H9 (cell line): ENCODE measurements at regions not wholly inside any gene's neighbourhood (a gene's known extent, or its start where the extent isn't known, plus 50 kb on each side); places are given as distances from the start of the nearest gene placed in this dataset.

Experiments used
- DNase-seq: peaks from one replicate; pipeline ENCODE4 v3.0.0-alpha.2; 2017
- H2AFZ ChIP-seq: one replicate; pipeline ENCODE4 v1.6.1; 2013; ENCODE audit warnings: mild to moderate bottlenecking, low read length, control low read depth, moderate library complexity
- H2AK5ac ChIP-seq: 2 replicates; pipeline ENCODE4 v1.6.1; 2013; ENCODE audit warnings: low read length, control low read depth, mixed read lengths; ENCODE audit not compliant: insufficient read length
- H2BK120ac ChIP-seq: one replicate; pipeline ENCODE4 v1.6.1; 2013; ENCODE audit warnings: low read depth, mild to moderate bottlenecking, low read length, control low read depth, inconsistent platforms; ENCODE audit not compliant: poor library complexity, severe bottlenecking
- H2BK12ac ChIP-seq: 2 replicates; pipeline ENCODE4 v1.6.1; 2013; ENCODE audit warnings: low read length, control low read depth, mixed read lengths, low read depth; ENCODE audit not compliant: insufficient read length
- H2BK15ac ChIP-seq: 2 replicates; pipeline ENCODE4 v1.6.1; 2013; ENCODE audit warnings: low read depth, low read length, control low read depth
- H2BK20ac ChIP-seq: one replicate; pipeline ENCODE4 v1.6.1; 2013; ENCODE audit warnings: low read depth, mild to moderate bottlenecking, low read length, control low read depth, inconsistent platforms; ENCODE audit not compliant: poor library complexity, severe bottlenecking
- H2BK5ac ChIP-seq: 2 replicates; pipeline ENCODE4 v1.6.1; 2013; ENCODE audit warnings: low read length, control low read depth, mixed read lengths; ENCODE audit not compliant: insufficient read length
- H3K14ac ChIP-seq: 2 replicates; pipeline ENCODE4 v1.6.1; 2013; ENCODE audit warnings: low read length, control low read depth; ENCODE audit not compliant: insufficient read depth
- H3K18ac ChIP-seq: 2 replicates; pipeline ENCODE4 v1.6.1; 2013; ENCODE audit warnings: low read depth, mild to moderate bottlenecking, mixed read lengths, low read length, control low read depth; ENCODE audit not compliant: insufficient read length
- H3K23ac ChIP-seq: 2 replicates; pipeline ENCODE4 v1.6.1; 2013; ENCODE audit warnings: low read length, control low read depth, mixed read lengths, low read depth; ENCODE audit not compliant: insufficient read length
- H3K23me2 ChIP-seq: 2 replicates; pipeline ENCODE4 v1.6.1; 2013; ENCODE audit warnings: low read depth, mild to moderate bottlenecking, mixed read lengths, low read length, control low read depth; ENCODE audit not compliant: insufficient read length, poor library complexity, severe bottlenecking
- H3K27ac ChIP-seq: 2 replicates; pipeline ENCODE4 v1.5.1; 2013; ENCODE audit warnings: low read length, control low read depth, mixed read lengths, low read depth; ENCODE audit not compliant: insufficient read length
- H3K27me3 ChIP-seq: 2 replicates; pipeline ENCODE4 v1.6.1; 2013; ENCODE audit warnings: low read length, control low read depth, inconsistent platforms; ENCODE audit not compliant: insufficient read depth
- H3K4ac ChIP-seq: 2 replicates; pipeline ENCODE4 v1.6.1; 2013; ENCODE audit warnings: low read depth, mild to moderate bottlenecking, control low read depth, inconsistent platforms, low read length, moderate library complexity
- H3K4me1 ChIP-seq: 2 replicates; pipeline ENCODE4 v1.6.1; 2013; ENCODE audit warnings: low read length, control low read depth, inconsistent platforms; ENCODE audit not compliant: insufficient read depth
- H3K4me2 ChIP-seq: 2 replicates; pipeline ENCODE4 v1.6.1; 2013; ENCODE audit warnings: low read length, control low read depth, mixed read lengths; ENCODE audit not compliant: insufficient read length, insufficient read depth
- H3K56ac ChIP-seq: 2 replicates; pipeline ENCODE4 v1.6.1; 2013; ENCODE audit warnings: low read depth, mild to moderate bottlenecking, mixed read lengths, low read length, control low read depth; ENCODE audit not compliant: insufficient read length
- H3K79me1 ChIP-seq: 2 replicates; pipeline ENCODE4 v1.6.1; 2013; ENCODE audit warnings: low read depth, mild to moderate bottlenecking, moderate library complexity, low read length, control low read depth, inconsistent platforms; ENCODE audit not compliant: insufficient read depth, poor library complexity, severe bottlenecking
- H3K79me2 ChIP-seq: 2 replicates; pipeline ENCODE4 v1.6.1; 2013; ENCODE audit warnings: low read length, control low read depth, inconsistent platforms; ENCODE audit not compliant: insufficient read depth
- H3K9ac ChIP-seq: 2 replicates; pipeline ENCODE4 v1.6.1; 2013; ENCODE audit warnings: low read length, control low read depth, mixed read lengths; ENCODE audit not compliant: insufficient read length; ENCODE audit errors: extremely low read depth
- H3K9me3 ChIP-seq: one replicate; pipeline ENCODE4 v1.6.1; 2013; ENCODE audit warnings: low read depth, low read length, inconsistent platforms; ENCODE audit not compliant: control insufficient read depth
- H3T11ph ChIP-seq: one replicate; pipeline ENCODE4 v1.6.1; 2013; ENCODE audit warnings: mild to moderate bottlenecking, low read length, control low read depth, inconsistent platforms
- H4K20me1 ChIP-seq: one replicate; pipeline ENCODE4 v1.6.1; 2013; ENCODE audit not compliant: control insufficient read depth, insufficient read length, insufficient read depth
- H4K5ac ChIP-seq: 2 replicates; pipeline ENCODE4 v1.6.1; 2013; ENCODE audit warnings: low read depth, mild to moderate bottlenecking, mixed read lengths, low read length, control low read depth; ENCODE audit not compliant: insufficient read length
- H4K8ac ChIP-seq: replicated peaks from 2 replicates; pipeline ENCODE4 v1.6.1; 2013; ENCODE audit warnings: low read length, control low read depth, mixed read lengths, low read depth; ENCODE audit not compliant: insufficient read length
- H4K91ac ChIP-seq: 2 replicates; pipeline ENCODE4 v1.6.1; 2013; ENCODE audit warnings: low read depth, mild to moderate bottlenecking, moderate library complexity, mixed read lengths, low read length, control low read depth; ENCODE audit not compliant: insufficient read length
- H3K27ac Mint-ChIP-seq, 3 experiments: 2 replicates in 2 of 3; 3 replicates in 1 of 3; pipeline ENCODE4 v1.8.0; 2020 to 2021; ENCODE audit warnings: mixed read lengths in 3 of 3, mild to moderate bottlenecking in 1 of 3, moderate library complexity in 1 of 3
- H3K27me3 Mint-ChIP-seq: 2 replicates; pipeline ENCODE4 v1.8.0; 2021; ENCODE audit warnings: low read depth, mild to moderate bottlenecking, moderate library complexity, mixed read lengths
- H3K36me3 Mint-ChIP-seq, 3 experiments: 2 replicates in 2 of 3; 3 replicates in 1 of 3; pipeline ENCODE4 v1.8.0; 2020 to 2021; ENCODE audit warnings: low read depth in 3 of 3, mixed read lengths in 3 of 3; ENCODE audit not compliant: insufficient read depth in 1 of 3
- H3K4me1 Mint-ChIP-seq, 2 experiments: 2 replicates each; pipeline ENCODE4 v1.8.0; 2020; ENCODE audit warnings: mixed read lengths in 2 of 2
- H3K4me3 Mint-ChIP-seq, 2 experiments: 2 replicates in 1 of 2; 3 replicates in 1 of 2; pipeline ENCODE4 v1.8.0; 2020 to 2021; ENCODE audit warnings: mild to moderate bottlenecking in 2 of 2, mixed read lengths in 2 of 2, moderate library complexity in 1 of 2
- H3K9me3 Mint-ChIP-seq, 2 experiments: 2 replicates in 1 of 2; 3 replicates in 1 of 2; pipeline ENCODE4 v1.8.0; 2020; ENCODE audit warnings: mild to moderate bottlenecking in 2 of 2, mixed read lengths in 2 of 2, moderate library complexity in 1 of 2
- CTCF ChIP-seq: fragments of 200-600 bp; sonication (generic); conservative IDR thresholded peaks from 3 replicates; pipeline ENCODE4 v1.8.0; 2021; ENCODE audit warnings: antibody characterized with exemption, mild to moderate bottlenecking
- WGBS: extraction: QIAGEN DNeasy Blood & Tissue Kit; methylation state at CpG from one replicate; pipeline ENCODE4 v1.1.7; 2013; ENCODE audit warnings: missing lambda C conversion rate, low lambda C conversion rate, mixed read lengths; ENCODE audit not compliant: insufficient read length; ENCODE audit errors: extremely low coverage; 5-methylcytosine and 5-hydroxymethylcytosine counted together

GRCh38 chr5:174589011-174589410 is 135.4 kb upstream of the MSX2 start:
- no peak for DNase-seq
- no peaks in the 10 kb centered on the region for H3K9me3 ChIP-seq
- no peak overlapping the region for H3K9ac ChIP-seq
- no peaks in the 10 kb centered on the region for H3K79me2 ChIP-seq
- H2BK15ac ChIP-seq = no peak overlapping the region
- H3K14ac ChIP-seq = no peak overlapping the region
- Mint-ChIP-seq H3K4me1 (peaks cover 2 to 4% of the 10 kb centered on the region in 2 experiments; a peak in 3 of 4 replicates), H3K36me3 (peaks cover 0 to 11% (median 5%) of the 10 kb centered on the region in 3 experiments; a peak in 4 of 7 replicates), H3K27me3 (peaks cover 7% of the 10 kb centered on the region), H3K27ac (no peak overlapping the region), H3K4me3 (no peak overlapping the region), H3K9me3 (peaks cover 12 to 14% of the 10 kb centered on the region in 2 experiments; a peak in 4 of 5 replicates)
- H3K18ac ChIP-seq = no peak overlapping the region
- H4K8ac ChIP-seq = no peak overlapping the region
- H2BK20ac ChIP-seq = no peak overlapping the region
- no peaks in the 10 kb centered on the region for H3K23me2 ChIP-seq
- no peak overlapping the region for H2AK5ac ChIP-seq
- no peak overlapping the region for H3K56ac ChIP-seq
- H4K20me1 ChIP-seq = no peaks in the 10 kb centered on the region
- no peaks in the 10 kb centered on the region for H3K79me1 ChIP-seq
- H3K23ac ChIP-seq = no peak overlapping the region
- no peak overlapping the region for H4K91ac ChIP-seq
- H3K27me3 ChIP-seq = no peaks in the 10 kb centered on the region
- no peak overlapping the region for H3K27ac ChIP-seq
- H4K5ac ChIP-seq = no peak overlapping the region
- H2BK5ac ChIP-seq = no peak overlapping the region
- H2BK120ac ChIP-seq = no peak overlapping the region
- H3K4me2 ChIP-seq = no peak overlapping the region
- H2BK12ac ChIP-seq = no peak overlapping the region
- H3K4me1 ChIP-seq = no peaks in the 10 kb centered on the region
- H3T11ph ChIP-seq = no peak overlapping the region
- H3K4ac ChIP-seq = no peak overlapping the region
- no peak for TF ChIP-seq CTCF
- no CpG with 5 or more reads among the region's 7 CpGs for WGBS
- no peak overlapping the region for H2AFZ ChIP-seq
